ENCODE measurements at regions not wholly inside any gene's neighbourhood (a gene's known extent, or its start where the extent isn't known, plus 50 kb on each side); places are given as distances from the start of the nearest gene placed in this dataset.

DNA sequence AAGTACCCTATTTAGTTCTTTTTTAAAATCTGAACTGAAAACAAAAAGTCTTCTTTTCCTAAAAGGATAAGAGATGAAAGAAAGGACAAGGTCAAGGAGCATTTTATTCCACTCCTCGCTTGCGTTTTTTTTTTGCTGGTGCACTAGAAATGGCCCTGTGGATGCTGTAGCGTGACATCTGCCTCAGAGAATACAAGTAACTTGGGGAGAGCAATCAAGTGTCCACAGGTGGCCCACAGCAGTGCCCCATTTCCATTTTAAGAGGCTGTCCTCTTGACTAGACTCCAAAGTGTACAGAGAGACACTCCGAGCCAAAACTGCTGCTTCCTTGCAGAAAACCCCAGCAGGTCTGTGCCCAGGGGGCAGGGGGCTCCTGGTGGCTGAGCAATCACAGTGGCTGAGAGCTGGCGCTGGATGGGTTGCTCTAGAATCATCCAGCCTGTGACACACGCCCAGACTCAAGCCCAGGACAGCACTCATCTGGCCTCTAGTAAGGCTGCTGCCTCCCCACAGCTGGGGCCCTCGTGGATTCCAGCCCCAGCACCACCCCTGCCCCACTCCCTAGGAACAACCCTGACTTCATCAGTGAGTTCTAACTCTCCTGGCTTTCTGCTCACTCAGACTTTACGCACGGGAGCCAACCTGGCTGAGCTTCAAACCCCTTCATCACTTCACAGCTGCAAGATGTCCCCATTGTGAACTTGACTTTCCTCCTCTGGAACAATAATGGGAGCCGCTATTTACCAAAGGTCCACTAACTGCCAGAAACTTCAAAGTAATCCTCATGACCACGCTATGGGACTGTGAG, 71.1 kb upstream of the SPATA12 start:
- TF ChIP-seq POLR2AphosphoS5 (IDR thresholded peaks at IDR 0.05; ENCODE audit: insufficient read depth in 1 of 2, low read depth in 1 of 2): no peak
- TF ChIP-seq, protein P1, sequence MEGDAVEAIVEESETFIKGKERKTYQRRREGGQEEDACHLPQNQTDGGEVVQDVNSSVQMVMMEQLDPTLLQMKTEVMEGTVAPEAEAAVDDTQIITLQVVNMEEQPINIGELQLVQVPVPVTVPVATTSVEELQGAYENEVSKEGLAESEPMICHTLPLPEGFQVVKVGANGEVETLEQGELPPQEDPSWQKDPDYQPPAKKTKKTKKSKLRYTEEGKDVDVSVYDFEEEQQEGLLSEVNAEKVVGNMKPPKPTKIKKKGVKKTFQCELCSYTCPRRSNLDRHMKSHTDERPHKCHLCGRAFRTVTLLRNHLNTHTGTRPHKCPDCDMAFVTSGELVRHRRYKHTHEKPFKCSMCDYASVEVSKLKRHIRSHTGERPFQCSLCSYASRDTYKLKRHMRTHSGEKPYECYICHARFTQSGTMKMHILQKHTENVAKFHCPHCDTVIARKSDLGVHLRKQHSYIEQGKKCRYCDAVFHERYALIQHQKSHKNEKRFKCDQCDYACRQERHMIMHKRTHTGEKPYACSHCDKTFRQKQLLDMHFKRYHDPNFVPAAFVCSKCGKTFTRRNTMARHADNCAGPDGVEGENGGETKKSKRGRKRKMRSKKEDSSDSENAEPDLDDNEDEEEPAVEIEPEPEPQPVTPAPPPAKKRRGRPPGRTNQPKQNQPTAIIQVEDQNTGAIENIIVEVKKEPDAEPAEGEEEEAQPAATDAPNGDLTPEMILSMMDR (IDR thresholded peaks at IDR 0.05): peak in 1 of 3 experiments; percentile 35

Data from vagina (tissue), 2 donors.